ENCODE measurements at regions not wholly inside any gene's neighbourhood (a gene's known extent, or its start where the extent isn't known, plus 50 kb on each side); places are given as distances from the start of the nearest gene placed in this dataset.

- H3K4me3 ChIP-seq (ENCODE audit: low read depth, low read length): no peak overlapping the region
- ChIA-PET POLR2A (no interaction called here), CTCF (interaction anchor here (1.3 kb wide), 1 partner anchor 178 kb away, joined by 5 read pairs; no protein-coding TSS in a partner anchor)
- H3K9me3 ChIP-seq (ENCODE audit: control insufficient read depth, insufficient read depth, low read depth, low read length): no peaks in the 10 kb centered on the region
- TF ChIP-seq ZNF155 (tag by site-specific recombination; IDR thresholded peaks at IDR 0.05) (no peak), BCL11B (tag by site-specific recombination; IDR thresholded peaks at IDR 0.05; ENCODE audit: low read depth) (no peak), SCRT1 (tag by site-specific recombination; IDR thresholded peaks at IDR 0.05; ENCODE audit: borderline replicate concordance) (no peak), ZNF791 (tag by site-specific recombination; IDR thresholded peaks at IDR 0.05) (no peak), ZNF292 (tag by site-specific recombination; IDR thresholded peaks at IDR 0.05; ENCODE audit: borderline replicate concordance, low read depth) (no peak)
- TF ChIP-seq, protein P1, sequence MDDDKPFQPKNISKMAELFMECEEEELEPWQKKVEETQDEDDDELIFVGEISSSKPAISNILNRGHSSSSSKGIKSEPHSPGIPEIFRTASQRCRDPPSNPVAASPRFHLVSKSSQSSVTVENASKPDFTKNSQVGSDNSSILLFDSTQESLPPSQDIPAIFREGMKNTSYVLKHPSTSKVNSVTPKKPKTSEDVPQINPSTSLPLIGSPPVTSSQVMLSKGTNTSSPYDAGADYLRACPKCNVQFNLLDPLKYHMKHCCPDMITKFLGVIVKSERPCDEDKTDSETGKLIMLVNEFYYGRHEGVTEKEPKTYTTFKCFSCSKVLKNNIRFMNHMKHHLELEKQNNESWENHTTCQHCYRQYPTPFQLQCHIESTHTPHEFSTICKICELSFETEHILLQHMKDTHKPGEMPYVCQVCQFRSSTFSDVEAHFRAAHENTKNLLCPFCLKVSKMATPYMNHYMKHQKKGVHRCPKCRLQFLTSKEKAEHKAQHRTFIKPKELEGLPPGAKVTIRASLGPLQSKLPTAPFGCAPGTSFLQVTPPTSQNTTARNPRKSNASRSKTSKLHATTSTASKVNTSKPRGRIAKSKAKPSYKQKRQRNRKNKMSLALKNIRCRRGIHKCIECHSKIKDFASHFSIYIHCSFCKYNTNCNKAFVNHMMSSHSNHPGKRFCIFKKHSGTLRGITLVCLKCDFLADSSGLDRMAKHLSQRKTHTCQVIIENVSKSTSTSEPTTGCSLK (tag by site-specific recombination; IDR thresholded peaks at IDR 0.05): no peak
- H3K27ac ChIP-seq (ENCODE audit: extremely low read depth, low read depth, low read length): no peak overlapping the region
- no peaks in the 10 kb centered on the region for H3K36me3 ChIP-seq (ENCODE audit: control insufficient read depth in 2 of 2, insufficient read depth in 1 of 2, low read length in 2 of 2)
- no peaks in the 10 kb centered on the region for H3K4me1 ChIP-seq (ENCODE audit: control insufficient read depth, insufficient read depth, low read length)
These were observed 120.9 kb downstream of the BDH1 start for GRCh38 chr3:197434830-197435229.

DNA sequence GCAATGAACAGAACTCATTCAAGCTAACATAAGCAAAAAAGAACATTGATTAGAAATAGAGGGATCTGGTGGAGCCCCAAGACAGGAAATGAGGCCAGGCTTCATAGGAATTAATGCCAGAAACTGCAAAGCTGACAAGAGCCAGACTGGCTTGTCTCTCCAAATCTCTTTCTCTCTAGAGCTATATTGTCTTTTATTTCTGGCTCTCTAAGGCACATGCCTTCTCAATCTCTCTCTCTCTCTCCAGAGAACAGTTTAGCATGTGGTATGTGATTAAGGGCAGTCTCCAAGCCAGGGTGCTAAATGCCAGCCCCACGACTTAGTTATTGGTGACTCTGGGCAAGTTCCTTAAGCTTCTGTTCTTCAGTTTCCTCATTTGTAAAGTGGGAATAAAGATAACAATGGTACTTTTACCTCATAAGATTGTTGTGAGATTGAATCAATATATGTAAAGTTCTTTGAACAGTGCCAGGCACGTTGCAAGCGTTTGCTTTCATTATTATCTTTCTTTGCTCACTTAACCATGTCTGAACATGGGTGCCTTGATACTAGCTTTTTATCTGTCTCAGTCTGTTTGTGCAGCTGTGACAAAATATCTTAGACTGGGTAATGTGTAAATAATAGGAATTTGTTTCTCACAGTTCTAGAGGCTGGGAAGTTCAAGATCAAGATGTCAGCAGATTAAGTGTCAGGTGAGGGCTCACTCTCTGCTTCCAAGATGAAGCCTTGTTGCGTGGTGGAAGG lies 123.2 kb downstream of the BDH1 start:
- Histone ChIP-seq H3K36me3 (ENCODE audit: control insufficient read depth in 2 of 2, insufficient read depth in 1 of 2, low read length in 2 of 2) (no peaks in the 10 kb centered on the region), H3K4me1 (ENCODE audit: control insufficient read depth, insufficient read depth, low read length) (no peaks in the 10 kb centered on the region), H3K4me3 (ENCODE audit: low read depth, low read length) (no peak overlapping the region), H3K9me3 (ENCODE audit: control insufficient read depth, insufficient read depth, low read depth, low read length) (no peaks in the 10 kb centered on the region), H3K27ac (ENCODE audit: extremely low read depth, low read depth, low read length) (no peak overlapping the region)
- POLR2A ChIA-PET: no interaction called here
- TF ChIP-seq ZNF664 (tag by site-specific recombination; IDR thresholded peaks at IDR 0.05) (no peak), ZNF658 (tag by site-specific recombination; IDR thresholded peaks at IDR 0.05) (no peak), SETDB1 (IDR thresholded peaks at IDR 0.05; ENCODE audit: insufficient read length, low read length) (no peak), ZNF449 (tag by site-specific recombination; IDR thresholded peaks at IDR 0.05) (no peak), ZNF211 (tag by site-specific recombination; IDR thresholded peaks at IDR 0.05; ENCODE audit: low read depth) (no peak), ZNF311 (tag by site-specific recombination; IDR thresholded peaks at IDR 0.05; ENCODE audit: borderline replicate concordance) (no peak), ZNF2 (tag by site-specific recombination; IDR thresholded peaks at IDR 0.05) (no peak)
- CTCF ChIA-PET: interaction anchor here (0.7 to 0.8 kb wide), 3 partner anchors 25 to 176 kb away, joined by 3 to 4 read pairs (median 4); no protein-coding TSS in a partner anchor

DNA sequence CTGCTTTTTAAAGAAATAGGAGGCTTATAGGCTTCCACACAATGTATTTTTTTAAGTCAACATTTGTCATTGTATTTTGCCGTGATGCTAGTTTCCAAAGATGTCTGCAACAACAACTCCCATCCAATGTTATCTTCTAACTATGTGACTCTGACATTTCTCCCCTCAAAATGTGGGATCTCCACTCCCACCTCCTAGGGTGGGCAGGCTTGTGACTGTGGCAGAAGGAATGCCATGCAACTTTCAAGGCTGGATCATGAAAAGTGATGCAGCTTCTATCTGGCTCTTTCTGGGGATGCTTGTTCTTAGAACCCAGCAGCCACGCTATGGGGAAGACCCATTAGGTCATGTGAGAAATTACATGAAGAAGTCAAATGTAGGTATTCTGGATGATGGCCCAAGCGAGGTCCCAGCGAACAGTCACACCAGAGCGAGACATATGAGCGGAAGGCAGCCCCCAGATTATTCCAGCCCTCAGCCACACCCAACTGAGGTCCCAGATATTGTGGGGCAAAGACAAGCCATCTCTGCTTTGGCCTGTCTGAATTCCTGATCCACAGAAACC lies 124.3 kb downstream of the BDH1 start:
- TF ChIP-seq IKZF3 (tag by site-specific recombination; IDR thresholded peaks at IDR 0.05) (no peak), ZBTB8A (tag by site-specific recombination; IDR thresholded peaks at IDR 0.05) (no peak), ZNF664 (tag by site-specific recombination; IDR thresholded peaks at IDR 0.05) (no peak), SETDB1 (IDR thresholded peaks at IDR 0.05; ENCODE audit: insufficient read length, low read length) (no peak), ZNF133 (tag by site-specific recombination; IDR thresholded peaks at IDR 0.05) (no peak), ZNF433 (tag by site-specific recombination; IDR thresholded peaks at IDR 0.05; ENCODE audit: low read depth) (no peak), ZNF423 (tag by site-specific recombination; IDR thresholded peaks at IDR 0.05) (no peak), ZNF707 (tag by site-specific recombination; IDR thresholded peaks at IDR 0.05) (no peak), SP3 (tag by site-specific recombination; IDR thresholded peaks at IDR 0.05) (no peak), ATF2 (tag by site-specific recombination; IDR thresholded peaks at IDR 0.05; ENCODE audit: low read depth) (no peak), ZNF335 (tag by site-specific recombination; conservative IDR thresholded peaks at IDR 0.05) (no peak), ZBTB1 (tag by site-specific recombination; IDR thresholded peaks at IDR 0.05) (no peak), TRIM28 (IDR thresholded peaks at IDR 0.05; ENCODE audit: borderline replicate concordance, low read length) (no peak), ZNF558 (tag by site-specific recombination; IDR thresholded peaks at IDR 0.05) (no peak), ZNF239 (tag by site-specific recombination; IDR thresholded peaks at IDR 0.05) (no peak), ZIC2 (tag by site-specific recombination; IDR thresholded peaks at IDR 0.05) (no peak)
- Histone ChIP-seq H3K4me3 (ENCODE audit: low read depth, low read length) (no peak overlapping the region), H3K9me3 (ENCODE audit: control insufficient read depth, insufficient read depth, low read depth, low read length) (no peaks in the 10 kb centered on the region), H3K4me1 (ENCODE audit: control insufficient read depth, insufficient read depth, low read length) (no peaks in the 10 kb centered on the region), H3K36me3 (ENCODE audit: control insufficient read depth in 2 of 2, insufficient read depth in 1 of 2, low read length in 2 of 2) (no peaks in the 10 kb centered on the region), H3K27ac (ENCODE audit: extremely low read depth, low read depth, low read length) (no peak overlapping the region)
- ChIA-PET POLR2A (no interaction called here), CTCF (interaction anchor here (0.7 to 0.8 kb wide), 2 partner anchors 26 to 175 kb away, joined by 4 read pairs; no protein-coding TSS in a partner anchor)
